ENCODE measurements at regions not wholly inside any gene's neighbourhood (a gene's known extent, or its start where the extent isn't known, plus 50 kb on each side); places are given as distances from the start of the nearest gene placed in this dataset.

- DNase-seq (ENCODE audit: low spot score) = no peak
- TF ChIP-seq CTCF (IDR thresholded peaks at IDR 0.05) = no peak
- Histone ChIP-seq H3K27ac (no peak overlapping the region), H3K4me3 (no peak overlapping the region)
Observed at GRCh38 chr18:45376193-45376592, 239.1 kb upstream of the SLC14A2 start.

GRCh38 chr18:45378308-45378707 lies 237.0 kb upstream of the SLC14A2 start:
- TF ChIP-seq CTCF (IDR thresholded peaks at IDR 0.05) = no peak
- no peak for DNase-seq (ENCODE audit: low spot score)

DNA sequence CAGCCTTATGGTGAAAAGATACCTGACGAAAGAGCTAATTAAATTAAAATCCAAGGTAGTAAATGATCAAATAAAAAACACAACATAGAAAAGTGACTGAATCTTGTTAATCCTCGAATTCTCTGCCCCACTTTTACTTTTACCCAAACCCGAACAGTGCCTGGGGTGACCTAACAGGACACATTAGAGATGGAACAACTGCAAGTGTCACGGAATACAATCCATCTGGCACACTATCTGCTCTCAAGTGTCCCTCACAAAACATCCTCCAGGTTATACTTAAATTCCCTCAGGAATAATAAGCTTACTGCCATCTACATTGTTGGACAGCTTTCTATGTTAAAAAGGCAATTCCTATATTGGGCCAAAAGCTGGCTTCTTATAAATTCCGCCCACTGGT lies 236.3 kb upstream of the SLC14A2 start:
- Histone ChIP-seq H3K27ac (no peak overlapping the region), H3K4me3 (no peak overlapping the region)
- no peak for TF ChIP-seq CTCF (IDR thresholded peaks at IDR 0.05)
- no peak for DNase-seq (ENCODE audit: low spot score)

More at GRCh38 chr18:45378308-45378707, 237.0 kb upstream of the SLC14A2 start:
- no peak overlapping the region for H3K4me3 ChIP-seq
- H3K27ac ChIP-seq = no peak overlapping the region

DNA sequence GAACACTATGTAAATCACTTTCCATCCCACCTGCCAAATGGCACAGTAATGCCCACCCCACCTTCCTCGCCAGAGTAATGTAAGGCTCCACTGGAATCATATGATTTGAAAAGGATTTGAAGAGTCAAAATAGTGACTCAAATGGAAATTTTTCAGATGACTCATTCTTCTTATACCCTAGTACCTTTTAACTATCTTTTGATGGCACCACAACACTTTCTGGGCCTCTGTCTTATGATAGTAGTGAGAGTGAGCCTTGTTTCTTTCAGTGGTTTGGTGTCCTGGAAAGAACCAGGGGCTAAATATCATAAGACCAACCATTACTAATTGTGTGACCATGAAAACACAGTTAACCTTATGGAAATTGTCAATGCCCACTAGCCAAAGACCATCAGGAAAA lies 235.4 kb upstream of the SLC14A2 start:
- DNase-seq (ENCODE audit: low spot score) = no peak
- no peak for TF ChIP-seq CTCF (IDR thresholded peaks at IDR 0.05)

DNA sequence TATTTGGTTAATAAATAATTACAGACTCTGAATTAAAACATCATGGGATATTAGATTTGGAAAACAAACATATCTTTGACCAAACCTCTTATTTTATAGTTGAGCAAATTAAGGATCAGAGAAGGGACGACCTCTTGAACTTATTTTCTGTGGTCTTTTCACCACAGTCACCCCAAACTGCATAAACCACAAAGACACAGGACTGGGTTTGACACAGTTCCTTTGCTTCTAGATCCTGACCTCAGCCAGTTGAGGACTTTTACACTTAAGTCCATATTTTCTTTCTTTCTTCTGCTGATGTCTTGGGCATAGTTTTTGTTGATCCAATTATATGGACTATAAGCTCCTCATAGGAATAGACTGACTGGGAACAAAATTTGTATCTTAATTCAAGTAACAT lies 234.0 kb upstream of the SLC14A2 start:
- no peak for DNase-seq (ENCODE audit: low spot score)
- Histone ChIP-seq H3K4me3 (no peak overlapping the region), H3K27ac (no peak overlapping the region)
- no peak for TF ChIP-seq CTCF (IDR thresholded peaks at IDR 0.05)

More for the DNA sequence above, 235.4 kb upstream of the SLC14A2 start:
- Histone ChIP-seq H3K4me3 (no peak overlapping the region), H3K27ac (no peak overlapping the region)

DNA sequence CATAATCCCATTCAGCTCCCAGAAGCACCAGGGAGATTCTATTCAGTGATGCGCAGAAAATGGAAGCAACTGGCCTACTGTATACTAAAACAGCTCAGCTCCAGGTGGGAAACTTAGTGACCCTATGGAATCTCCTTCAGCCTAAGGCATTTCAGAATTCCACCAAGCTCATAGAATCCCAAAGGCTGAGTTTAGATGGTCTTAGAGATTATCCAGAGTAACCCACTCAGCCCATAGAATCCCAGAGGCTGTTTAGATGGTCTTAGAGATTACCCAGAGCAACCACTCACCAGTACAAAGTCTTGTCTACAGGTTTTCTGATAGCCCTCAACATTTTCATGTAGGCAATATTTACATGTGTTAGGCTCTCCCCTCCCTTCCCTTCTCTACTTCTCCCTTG lies 232.0 kb upstream of the SLC14A2 start:
- no peak overlapping the region for H3K4me3 ChIP-seq
- H3K27ac ChIP-seq = no peak overlapping the region
- TF ChIP-seq CTCF (IDR thresholded peaks at IDR 0.05) = no peak
- no peak for DNase-seq (ENCODE audit: low spot score)

GRCh38 chr18:45384137-45384961 lies 230.9 kb upstream of the SLC14A2 start:
- H3K27ac ChIP-seq = no peak overlapping the region
- H3K4me3 ChIP-seq = no peak overlapping the region
- peak; percentile 61 for TF ChIP-seq CTCF (IDR thresholded peaks at IDR 0.05)
- DNase-seq (ENCODE audit: low spot score) = no peak
